H1 (cell line): ENCODE measurements at regions not wholly inside any gene's neighbourhood (a gene's known extent, or its start where the extent isn't known, plus 50 kb on each side); places are given as distances from the start of the nearest gene placed in this dataset.

Source experiments
- CTCF ChIA-PET: fragments of 300-600 bp; sonication (Branson Sonifier 250); formaldehyde crosslinking; loops from one replicate; lab custom pipeline; 2021; ENCODE audit not compliant: partially characterized antibody; lab: Charles Lee
- POLR2A ChIA-PET: fragments of 300-600 bp; sonication (Branson Sonifier 250); formaldehyde crosslinking; loops from one replicate; lab custom pipeline; 2021; ENCODE audit warnings: inconsistent platforms; ENCODE audit not compliant: partially characterized antibody; lab: Charles Lee
- DNase-seq, 2 experiments: peaks; one replicate each; pipeline versions ENCODE4 v3.0.0 to v3.0.0-alpha.2; 2010 to 2022; ENCODE audit warnings: low spot score in 2 of 2, low read depth in 1 of 2, mixed read lengths in 1 of 2
- FAIRE-seq: peaks from 2 replicates; lab custom pipeline; 2011; peaks lifted over from hg19 to GRCh38; lab: Jason Lieb, UNC
- H2AFZ ChIP-seq: 2 replicates; pipeline ENCODE4 v1.8.1; 2012; ENCODE audit warnings: low read length, inconsistent platforms
- H2AK5ac ChIP-seq: 2 replicates; pipeline ENCODE4 v1.6.1; 2013; ENCODE audit warnings: low read depth, low read length
- H2BK120ac ChIP-seq: replicated peaks from 2 replicates; pipeline ENCODE3; 2013; ENCODE audit warnings: low read depth, low read length, inconsistent platforms
- H2BK12ac ChIP-seq: 2 replicates; pipeline ENCODE4 v1.6.1; 2013; ENCODE audit warnings: low read depth, low read length
- H2BK15ac ChIP-seq: 2 replicates; pipeline ENCODE4 v1.6.1; 2013; ENCODE audit warnings: low read length
- H2BK20ac ChIP-seq: 2 replicates; pipeline ENCODE4 v1.6.1; 2013; ENCODE audit warnings: low read length
- H2BK5ac ChIP-seq: 2 replicates; pipeline ENCODE4 v1.6.1; 2013; ENCODE audit warnings: low read depth, low read length
- H3K14ac ChIP-seq: 2 replicates; pipeline ENCODE4 v1.6.1; 2013; ENCODE audit warnings: inconsistent platforms; ENCODE audit not compliant: insufficient read length
- H3K18ac ChIP-seq: 2 replicates; pipeline ENCODE4 v1.6.1; 2013; ENCODE audit warnings: low read length; ENCODE audit errors: extremely low read depth
- H3K23ac ChIP-seq: 2 replicates; pipeline ENCODE4 v1.6.1; 2013; ENCODE audit warnings: inconsistent platforms; ENCODE audit not compliant: insufficient read length
- H3K23me2 ChIP-seq: 2 replicates; pipeline ENCODE4 v1.6.1; 2013; ENCODE audit warnings: low read depth, low read length
- H3K27ac ChIP-seq: 2 replicates; pipeline ENCODE4 v1.6.1; 2011; ENCODE audit warnings: low read depth, low read length, inconsistent platforms
- H3K27me3 ChIP-seq, 4 experiments: replicated peaks in 1 of 4; 1 replicate in 1 of 4; 2 replicates in 3 of 4; pipeline versions ENCODE4 v1.6.1 to v1.8.1; 2011 to 2013; ENCODE audit warnings: low read length in 3 of 4, mild to moderate bottlenecking in 3 of 4, inconsistent platforms in 2 of 4, mixed read lengths in 2 of 4, moderate library complexity in 1 of 4; ENCODE audit not compliant: control insufficient read depth in 3 of 4, insufficient read depth in 3 of 4; ENCODE audit errors: extremely low read depth in 1 of 4
- H3K36me3 ChIP-seq, 4 experiments: 2 replicates each; pipeline versions ENCODE4 v1.6.1 to v1.8.1; 2011 to 2013; ENCODE audit warnings: mild to moderate bottlenecking in 4 of 4, low read length in 3 of 4, moderate library complexity in 2 of 4, control low read depth in 1 of 4, inconsistent platforms in 1 of 4; ENCODE audit not compliant: insufficient read depth in 4 of 4, control insufficient read depth in 2 of 4
- H3K4ac ChIP-seq: replicated peaks from 2 replicates; pipeline ENCODE3; 2013; ENCODE audit warnings: low read length, low read depth, mixed read lengths, inconsistent platforms; ENCODE audit not compliant: insufficient read length
- H3K4me1 ChIP-seq, 4 experiments: replicated peaks in 1 of 4; 1 replicate in 1 of 4; 2 replicates in 3 of 4; pipeline versions ENCODE4 v1.6.1 to v1.8.1; 2011 to 2013; ENCODE audit warnings: low read length in 3 of 4, inconsistent platforms in 2 of 4, mixed read lengths in 1 of 4; ENCODE audit not compliant: insufficient read depth in 4 of 4, control insufficient read depth in 3 of 4
- H3K4me2 ChIP-seq, 2 experiments: 2 replicates each; pipeline versions ENCODE4 v1.6.1 to v1.8.1; 2011 to 2013; ENCODE audit warnings: low read depth in 2 of 2, low read length in 2 of 2, control low read depth in 1 of 2, inconsistent platforms in 1 of 2, mild to moderate bottlenecking in 1 of 2; ENCODE audit not compliant: insufficient read depth in 1 of 2
- H3K4me3 ChIP-seq, 4 experiments: fragments of 200-600, 300-600 bp in 1 of 4; sonication (generic), shearing (Covaris generic), sonication (Bioruptor Twin) in 1 of 4; 2 replicates each; pipeline versions ENCODE4 v1.5.1 to v1.8.1; 2011 to 2016; ENCODE audit warnings: low read length in 4 of 4, low read depth in 3 of 4, control low read depth in 2 of 4, inconsistent platforms in 2 of 4, mild to moderate bottlenecking in 2 of 4, mixed read lengths in 1 of 4, moderate library complexity in 1 of 4; ENCODE audit not compliant: insufficient read depth in 2 of 4; ENCODE audit errors: extremely low read depth in 1 of 4
- H3K56ac ChIP-seq: replicated peaks from 2 replicates; pipeline ENCODE3; 2013; ENCODE audit warnings: low read depth, mild to moderate bottlenecking, mixed read lengths, low read length, inconsistent platforms; ENCODE audit not compliant: insufficient read length
- H3K79me1 ChIP-seq: 2 replicates; pipeline ENCODE4 v1.6.1; 2013; ENCODE audit warnings: low read depth, low read length, control low read depth
- H3K79me2 ChIP-seq, 2 experiments: 2 replicates each; pipeline versions ENCODE4 v1.6.1 to v1.8.1; 2012 to 2013; ENCODE audit warnings: low read length in 2 of 2, mild to moderate bottlenecking in 2 of 2, inconsistent platforms in 1 of 2; ENCODE audit not compliant: insufficient read depth in 2 of 2, control insufficient read depth in 1 of 2
- H3K9ac ChIP-seq, 4 experiments: replicated peaks in 1 of 4; 1 replicate in 1 of 4; 2 replicates in 3 of 4; pipeline versions ENCODE4 v1.6.1 to v1.8.1; 2011 to 2013; ENCODE audit warnings: low read depth in 3 of 4, low read length in 3 of 4, control low read depth in 2 of 4, mild to moderate bottlenecking in 2 of 4, moderate library complexity in 2 of 4, inconsistent platforms in 1 of 4; ENCODE audit errors: extremely low read depth in 1 of 4
- H3K9me3 ChIP-seq, 2 experiments: 2 replicates each; pipeline versions ENCODE4 v1.6.1 to v1.8.1; 2012 to 2013; ENCODE audit warnings: mild to moderate bottlenecking in 2 of 2, moderate library complexity in 2 of 2, control low read depth in 1 of 2, inconsistent platforms in 1 of 2, low read depth in 1 of 2, low read length in 1 of 2, mixed read lengths in 1 of 2; ENCODE audit not compliant: insufficient read depth in 2 of 2
- H4K20me1 ChIP-seq, 2 experiments: replicated peaks in 1 of 2; 2 replicates each; pipeline versions ENCODE3 to v1.8.1; 2011 to 2013; ENCODE audit warnings: inconsistent platforms in 2 of 2, low read length in 2 of 2, mild to moderate bottlenecking in 1 of 2; ENCODE audit not compliant: insufficient read depth in 2 of 2, control insufficient read depth in 1 of 2
- H4K5ac ChIP-seq: 2 replicates; pipeline ENCODE4 v1.6.1; 2013; ENCODE audit warnings: low read length, low read depth, mixed read lengths, inconsistent platforms; ENCODE audit not compliant: insufficient read length
- H4K8ac ChIP-seq: 2 replicates; pipeline ENCODE4 v1.8.0; 2013; ENCODE audit warnings: mild to moderate bottlenecking, moderate library complexity, low read length, inconsistent platforms; ENCODE audit not compliant: insufficient read depth; ENCODE audit errors: extremely low read depth
- H4K91ac ChIP-seq: replicated peaks from 2 replicates; pipeline ENCODE3; 2013; ENCODE audit warnings: low read length, mixed read lengths, inconsistent platforms; ENCODE audit not compliant: insufficient read length
- ATF3 ChIP-seq: IDR thresholded peaks from 2 replicates; pipeline ENCODE4 v1.6.1; 2011; ENCODE audit warnings: low read depth, mild to moderate bottlenecking, low read length; ENCODE audit not compliant: insufficient read depth
- CBX8 ChIP-seq: fragments of 300-800, 300-1000 bp; sonication (generic); IDR thresholded peaks from 2 replicates; pipeline ENCODE4 v1.7.1; 2016; ENCODE audit warnings: low read depth, low read length, borderline replicate concordance
- CHD2 ChIP-seq: IDR thresholded peaks from 2 replicates; pipeline ENCODE4 v1.6.1; 2012; ENCODE audit warnings: low read length, improper control_type of control experiment
- EGR1 ChIP-seq: IDR thresholded peaks from 2 replicates; pipeline ENCODE4 v1.6.1; 2011; ENCODE audit warnings: low read depth, low read length, borderline replicate concordance
- GTF2F1 ChIP-seq: IDR thresholded peaks from 2 replicates; pipeline ENCODE4 v1.6.1; 2012; ENCODE audit warnings: low read depth, low read length, improper control_type of control experiment, borderline replicate concordance
- HDAC2 ChIP-seq, 2 experiments: fragments of 300-600 bp in 1 of 2; sonication (generic) in 1 of 2; IDR thresholded peaks; 2 replicates each; pipeline ENCODE4 v1.6.1; 2011 to 2012; ENCODE audit warnings: low read depth in 2 of 2, low read length in 2 of 2, mild to moderate bottlenecking in 2 of 2, moderate library complexity in 2 of 2, borderline replicate concordance in 1 of 2, inconsistent platforms in 1 of 2
- NANOG ChIP-seq: IDR thresholded peaks from 2 replicates; pipeline ENCODE4 v1.6.1; 2011; ENCODE audit warnings: low read length, low read depth, mild to moderate bottlenecking, inconsistent platforms; ENCODE audit not compliant: insufficient read depth, poor library complexity, severe bottlenecking
- NRF1 ChIP-seq: IDR thresholded peaks from 2 replicates; pipeline ENCODE4 v1.6.1; 2011; ENCODE audit warnings: mild to moderate bottlenecking, low read depth, low read length, improper control_type of control experiment
- RAD21 ChIP-seq, 2 experiments: IDR thresholded peaks in 1 of 2; conservative IDR thresholded peaks in 1 of 2; 2 replicates each; pipeline ENCODE4 v1.6.1; 2011; ENCODE audit warnings: low read depth in 2 of 2, low read length in 2 of 2, improper control_type of control experiment in 1 of 2, inconsistent platforms in 1 of 2, mild to moderate bottlenecking in 1 of 2, moderate library complexity in 1 of 2
- RBBP5 ChIP-seq: IDR thresholded peaks from 2 replicates; pipeline ENCODE4 v1.7.1; 2012; ENCODE audit warnings: low read depth, mild to moderate bottlenecking, inconsistent platforms, low read length, moderate library complexity, borderline replicate concordance
- SIN3A ChIP-seq, 2 experiments: IDR thresholded peaks in 1 of 2; conservative IDR thresholded peaks in 1 of 2; 2 replicates each; pipeline ENCODE4 v1.6.1; 2011 to 2012; ENCODE audit warnings: low read length in 2 of 2, improper control_type of control experiment in 1 of 2, low read depth in 1 of 2, mild to moderate bottlenecking in 1 of 2
- SIX5 ChIP-seq: IDR thresholded peaks from 2 replicates; pipeline ENCODE4 v1.6.1; 2011; ENCODE audit warnings: mild to moderate bottlenecking, low read depth, low read length
- SP4 ChIP-seq: IDR thresholded peaks from 2 replicates; pipeline ENCODE4 v1.6.1; 2012; ENCODE audit warnings: low read length, inconsistent platforms
- WGBS, 2 experiments: shearing (Covaris generic) in 1 of 2; methylation state at CpG; one replicate each; pipeline versions ENCODE4 v1.1.6 to v1.1.7; 2013 to 2015; ENCODE audit warnings: low lambda C conversion rate in 2 of 2, mixed read lengths in 2 of 2, inconsistent platforms in 1 of 2, low coverage in 1 of 2, missing lambda C conversion rate in 1 of 2; ENCODE audit not compliant: insufficient replicate concordance in 2 of 2, insufficient coverage in 1 of 2, insufficient read length in 1 of 2; ENCODE audit errors: extremely low coverage in 1 of 2, missing lambda C conversion rate in 1 of 2; 5-methylcytosine and 5-hydroxymethylcytosine counted together

- Histone ChIP-seq H3K9ac (no peak overlapping the region), H3K4me3 (no peak overlapping the region), H3K4ac (no peak overlapping the region), H3K79me2 (no peaks in the 10 kb centered on the region), H3K56ac (no peak overlapping the region), H4K8ac (no peak overlapping the region), H4K20me1 (no peaks in the 10 kb centered on the region), H3K27ac (no peak overlapping the region), H4K91ac (no peak overlapping the region), H2AFZ (no peak overlapping the region), H3K79me1 (no peaks in the 10 kb centered on the region), H3K14ac (no peak overlapping the region), H3K36me3 (no peaks in the 10 kb centered on the region), H2BK15ac (no peak overlapping the region), H3K23ac (no peak overlapping the region), H2BK5ac (no peak overlapping the region), H2AK5ac (no peak overlapping the region), H3K18ac (no peak overlapping the region), H3K4me1 (peaks cover 0 to 3% (median 0%) of the 10 kb centered on the region in 4 experiments; a peak in 1 of 7 replicates), H3K23me2 (no peaks in the 10 kb centered on the region), H2BK120ac (no peak overlapping the region), H2BK12ac (no peak overlapping the region; the same call in 1 of the 2 replicates), H3K9me3 (no peaks in the 10 kb centered on the region), H4K5ac (no peak overlapping the region), H2BK20ac (no peak overlapping the region), H3K27me3 (no peaks in the 10 kb centered on the region), H3K4me2 (no peak overlapping the region)
- DNase-seq (no peak), FAIRE-seq (no peak)
- POLR2A ChIA-PET: no interaction called here
- CTCF ChIA-PET: no interaction called here
- WGBS, 2 experiments: 93% methylated on average over 1 of the region's 1 CpG; no CpG with 5 or more reads in 1 of the 2 experiments
- TF ChIP-seq NANOG (no peak), SP4 (no peak), GTF2F1 (no peak), CBX8 (no peak), EGR1 (no peak), RAD21 (IDR thresholded peaks at IDR 0.05 in 1 of 2, conservative IDR thresholded peaks at IDR 0.05 in 1 of 2; ENCODE audit: low read depth in 2 of 2, low read length in 2 of 2) (no peak), HDAC2 (IDR thresholded peaks at IDR 0.05; ENCODE audit: borderline replicate concordance in 1 of 2, low read depth in 2 of 2, low read length in 2 of 2) (no peak), ATF3 (no peak), NRF1 (no peak), CHD2 (no peak), RBBP5 (no peak), SIN3A (conservative IDR thresholded peaks at IDR 0.05 in 1 of 2, IDR thresholded peaks at IDR 0.05 in 1 of 2; ENCODE audit: low read depth in 1 of 2, low read length in 2 of 2) (no peak), SIX5 (no peak)
Measured at GRCh38 chr13:31884556-31884955, 145.2 kb downstream of the RXFP2 start.
